GM12878 (cell line): ENCODE measurements at regions not wholly inside any gene's neighbourhood (a gene's known extent, or its start where the extent isn't known, plus 50 kb on each side); places are given as distances from the start of the nearest gene placed in this dataset.

Source experiments
- ATAC-seq: fragments of 200-7000 bp; cut with Tn5 transposase; 3 replicates; pipeline ENCODE4 v1.9.1; 2020; ENCODE audit warnings: mild to moderate bottlenecking, moderate library complexity
- BruUV-seq: library from RNA; stranded (reverse); fragments of 400-500 nt; replicated peaks from 2 replicates; lab custom pipeline; 2021; lab: Mats Ljungman, UMichigan
- CTCF ChIA-PET: fragments of 300-600 bp; sonication (Branson Sonifier 250); formaldehyde crosslinking; extraction: SDS; loops from one replicate; lab custom pipeline; 2021; ENCODE audit warnings: inconsistent platforms; lab: Yijun Ruan, JAX
- POLR2A ChIA-PET: fragments of 350-600 bp; formaldehyde crosslinking; extraction: SDS; loops from one replicate; lab custom pipeline; 2021; ENCODE audit warnings: inconsistent platforms; lab: Charles Lee
- RAD21 ChIA-PET: fragments of 300-600 bp; sonication (Branson Sonifier 250); formaldehyde crosslinking; loops from one replicate; lab custom pipeline; 2023; ENCODE audit warnings: antibody characterized with exemption; ENCODE audit not compliant: unreplicated experiment; lab: Charles Lee
- SMC1A ChIA-PET: fragments of 300-600 bp; sonication (Branson Sonifier 250); formaldehyde crosslinking; loops from one replicate; lab custom pipeline; 2023; ENCODE audit not compliant: unreplicated experiment, uncharacterized antibody; lab: Charles Lee
- DNase-seq: peaks from one replicate; pipeline ENCODE4 v3.0.0-alpha.2; 2011; ENCODE audit warnings: low read depth, low spot score
- FAIRE-seq: peaks from 3 replicates; lab custom pipeline; 2011; peaks lifted over from hg19 to GRCh38; lab: Jason Lieb, UNC
- H2AFZ ChIP-seq: 2 replicates; pipeline ENCODE4 v1.6.0; 2011; ENCODE audit warnings: low read depth, low read length, control low read depth; ENCODE audit not compliant: control insufficient read depth
- H3K27ac ChIP-seq: 2 replicates; pipeline ENCODE4 v1.5.1; 2011; ENCODE audit warnings: control low read depth; ENCODE audit not compliant: control insufficient read depth, insufficient read depth
- H3K27me3 ChIP-seq, 2 experiments: replicated peaks in 1 of 2; 2 replicates each; pipeline versions ENCODE4 v1.6.0 to v1.6.1; 2011; ENCODE audit warnings: low read length in 1 of 2; ENCODE audit not compliant: control insufficient read depth in 2 of 2, insufficient read depth in 2 of 2
- H3K36me3 ChIP-seq, 2 experiments: 2 replicates each; pipeline ENCODE4 v1.5.1; 2011; ENCODE audit warnings: low read length in 1 of 2; ENCODE audit not compliant: control insufficient read depth in 2 of 2, insufficient read depth in 2 of 2
- H3K4me1 ChIP-seq: 2 replicates; pipeline ENCODE4 v1.6.1; 2011; ENCODE audit warnings: mild to moderate bottlenecking, low read length, moderate library complexity, mixed read lengths; ENCODE audit not compliant: control insufficient read depth, insufficient read depth
- H3K4me2 ChIP-seq: 2 replicates; pipeline ENCODE4 v1.6.0; 2011; ENCODE audit warnings: control low read depth; ENCODE audit not compliant: control insufficient read depth, insufficient read depth
- H3K4me3 ChIP-seq: fragments of 200-600 bp; sonication (generic); 2 replicates; pipeline ENCODE4 v1.5.1; 2016
- H3K79me2 ChIP-seq: 2 replicates; pipeline ENCODE4 v1.6.0; 2011; ENCODE audit warnings: low read length; ENCODE audit not compliant: control insufficient read depth, insufficient read depth
- H3K9ac ChIP-seq: 2 replicates; pipeline ENCODE4 v1.8.0; 2011; ENCODE audit warnings: low read length, control low read depth, mixed read lengths; ENCODE audit not compliant: control insufficient read depth, insufficient read depth
- H3K9me3 ChIP-seq: replicated peaks from 3 replicates; pipeline ENCODE4 v1.5.1; 2011; ENCODE audit warnings: mild to moderate bottlenecking, low read length; ENCODE audit not compliant: control insufficient read depth, insufficient read depth
- H4K20me1 ChIP-seq: 2 replicates; pipeline ENCODE4 v1.6.0; 2011; ENCODE audit not compliant: control insufficient read depth, insufficient read depth
- EED ChIP-seq: sonication (generic); IDR thresholded peaks from 2 replicates; pipeline ENCODE4 v1.6.1; 2016; ENCODE audit warnings: antibody characterized with exemption, low read depth
- ELK1 ChIP-seq: IDR thresholded peaks from 2 replicates; pipeline ENCODE4 v1.6.1; 2012; ENCODE audit warnings: low read depth, low read length, improper control_type of control experiment
- IKZF2 ChIP-seq, 2 experiments: fragments of 450-650 bp; IDR thresholded peaks; 2 replicates each; pipeline ENCODE4 v1.6.1; 2017; ENCODE audit warnings: mild to moderate bottlenecking in 2 of 2, moderate library complexity in 2 of 2
- MEF2A ChIP-seq: IDR thresholded peaks from 2 replicates; pipeline ENCODE4 v1.6.1; 2011; ENCODE audit warnings: low read depth, mild to moderate bottlenecking, low read length, moderate library complexity; ENCODE audit not compliant: insufficient read depth
- PKNOX1 ChIP-seq: fragments of 450-650 bp; IDR thresholded peaks from 2 replicates; pipeline ENCODE4 v1.6.1; 2016; ENCODE audit warnings: mild to moderate bottlenecking
- POLR2A ChIP-seq: IDR thresholded peaks from 2 replicates; pipeline ENCODE4 v1.6.1; 2011; ENCODE audit warnings: low read depth, mild to moderate bottlenecking, low read length
- POU2F2 ChIP-seq: IDR thresholded peaks from 3 replicates; pipeline ENCODE4 v1.6.1; 2011; ENCODE audit warnings: low read depth, mild to moderate bottlenecking, low read length, borderline replicate concordance
- SRF ChIP-seq, 2 experiments: IDR thresholded peaks; 2 replicates each; pipeline ENCODE4 v1.6.1; 2011; ENCODE audit warnings: low read depth in 2 of 2, low read length in 2 of 2, mild to moderate bottlenecking in 1 of 2, moderate library complexity in 1 of 2
- TCF7 ChIP-seq: IDR thresholded peaks from 2 replicates; pipeline ENCODE4 v1.6.1; 2014; ENCODE audit warnings: antibody characterized with exemption, borderline replicate concordance
- USF2 ChIP-seq: IDR thresholded peaks from 2 replicates; pipeline ENCODE4 v1.6.1; 2011; ENCODE audit warnings: low read depth, low read length, improper control_type of control experiment, borderline replicate concordance
- WGBS: methylation state at CpG from one replicate; pipeline ENCODE4 v1.1.6; 2016; ENCODE audit warnings: low lambda C conversion rate; ENCODE audit not compliant: insufficient replicate concordance, insufficient coverage; ENCODE audit errors: missing lambda C conversion rate; 5-methylcytosine and 5-hydroxymethylcytosine counted together
- in situ Hi-C: fragments of 300-500 bp; cut with MboI; formaldehyde crosslinking; loops from 9 replicates; pipeline ENCODE4 v1.14.3; 2018; ENCODE audit warnings: mixed read lengths
- intact Hi-C: fragments of 100-400 bp; cut with micrococcal nuclease; formaldehyde crosslinking; loops from one replicate; pipeline ENCODE4 v1.14.2; 2022; ENCODE audit not compliant: unreplicated experiment
- TF ChIP-seq, protein P1 (sequence below): fragments of 450-650 bp; IDR thresholded peaks from 2 replicates; pipeline ENCODE4 v1.6.1; 2017; ENCODE audit warnings: low read depth, mild to moderate bottlenecking, moderate library complexity
- TF ChIP-seq, protein P2 (sequence below): IDR thresholded peaks from 2 replicates; pipeline ENCODE4 v1.6.1; 2011; ENCODE audit warnings: mild to moderate bottlenecking, low read depth, low read length, moderate library complexity; ENCODE audit not compliant: insufficient replicate concordance

GRCh38 chr15:62528505-62528904, 363.4 kb upstream of the C2CD4B start:
- CTCF ChIA-PET: interaction anchor here (1.3 kb wide), 1 partner anchor 21 kb away, joined by 3 read pairs; no protein-coding TSS in a partner anchor

More at GRCh38 chr15:62528505-62528904, 363.4 kb upstream of the C2CD4B start:
- no peaks in the 10 kb centered on the region for H3K9me3 ChIP-seq
- H3K36me3 ChIP-seq: no peaks in the 10 kb centered on the region
- FAIRE-seq (no peak), ATAC-seq (no peak), DNase-seq (no peak)
- no peaks in the 10 kb centered on the region; a peak in 1 of 4 replicates for H3K27me3 ChIP-seq
- POLR2A ChIA-PET: interaction anchor here (0.6 kb wide), 1 partner anchor 666 kb away, joined by 7 read pairs; no protein-coding TSS in a partner anchor
- no peak overlapping the region for H3K9ac ChIP-seq
- H3K27ac ChIP-seq: no peak overlapping the region
- 45% methylated on average over 3 of the region's 4 CpGs for WGBS
- no peak overlapping the region for H3K4me2 ChIP-seq
- intact Hi-C loops: no loop called here
- in situ Hi-C loops: no loop called here
- no peaks in the 10 kb centered on the region for H3K79me2 ChIP-seq
- H2AFZ ChIP-seq: no peak overlapping the region
- no peaks in the 10 kb centered on the region for H3K4me1 ChIP-seq
- H3K4me3 ChIP-seq: no peak overlapping the region
- H4K20me1 ChIP-seq: no peaks in the 10 kb centered on the region
- SMC1A ChIA-PET: no interaction called here
- RAD21 ChIA-PET: no interaction called here
- BruUV-seq: no TSS peak
- TF ChIP-seq EED (no peak), SRF (IDR thresholded peaks at IDR 0.05; ENCODE audit: low read depth in 2 of 2, low read length in 2 of 2) (no peak), ELK1 (no peak), PKNOX1 (no peak), POU2F2 (no peak), MEF2A (no peak), USF2 (no peak), TCF7 (no peak), POLR2A (no peak), IKZF2 (IDR thresholded peaks at IDR 0.05) (no peak)
- TF ChIP-seq, protein P1, sequence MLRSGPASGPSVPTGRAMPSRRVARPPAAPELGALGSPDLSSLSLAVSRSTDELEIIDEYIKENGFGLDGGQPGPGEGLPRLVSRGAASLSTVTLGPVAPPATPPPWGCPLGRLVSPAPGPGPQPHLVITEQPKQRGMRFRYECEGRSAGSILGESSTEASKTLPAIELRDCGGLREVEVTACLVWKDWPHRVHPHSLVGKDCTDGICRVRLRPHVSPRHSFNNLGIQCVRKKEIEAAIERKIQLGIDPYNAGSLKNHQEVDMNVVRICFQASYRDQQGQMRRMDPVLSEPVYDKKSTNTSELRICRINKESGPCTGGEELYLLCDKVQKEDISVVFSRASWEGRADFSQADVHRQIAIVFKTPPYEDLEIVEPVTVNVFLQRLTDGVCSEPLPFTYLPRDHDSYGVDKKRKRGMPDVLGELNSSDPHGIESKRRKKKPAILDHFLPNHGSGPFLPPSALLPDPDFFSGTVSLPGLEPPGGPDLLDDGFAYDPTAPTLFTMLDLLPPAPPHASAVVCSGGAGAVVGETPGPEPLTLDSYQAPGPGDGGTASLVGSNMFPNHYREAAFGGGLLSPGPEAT: no peak
- TF ChIP-seq, protein P2, sequence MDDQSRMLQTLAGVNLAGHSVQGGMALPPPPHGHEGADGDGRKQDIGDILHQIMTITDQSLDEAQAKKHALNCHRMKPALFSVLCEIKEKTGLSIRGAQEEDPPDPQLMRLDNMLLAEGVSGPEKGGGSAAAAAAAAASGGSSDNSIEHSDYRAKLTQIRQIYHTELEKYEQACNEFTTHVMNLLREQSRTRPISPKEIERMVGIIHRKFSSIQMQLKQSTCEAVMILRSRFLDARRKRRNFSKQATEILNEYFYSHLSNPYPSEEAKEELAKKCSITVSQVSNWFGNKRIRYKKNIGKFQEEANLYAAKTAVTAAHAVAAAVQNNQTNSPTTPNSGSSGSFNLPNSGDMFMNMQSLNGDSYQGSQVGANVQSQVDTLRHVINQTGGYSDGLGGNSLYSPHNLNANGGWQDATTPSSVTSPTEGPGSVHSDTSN: no peak
